Middle frontal gyrus (tissue), 1 donor: ENCODE measurements at regions not wholly inside any gene's neighbourhood (a gene's known extent, or its start where the extent isn't known, plus 50 kb on each side); places are given as distances from the start of the nearest gene placed in this dataset.
A peak's percentile ranks its signal among the peaks of the same experiment; 100 is the strongest.

Experiments used
- DNase-seq: peaks from one replicate; pipeline ENCODE4 v3.0.0-alpha.2; 2015; ENCODE audit warnings: low spot score; ENCODE audit errors: extremely low spot score

DNA sequence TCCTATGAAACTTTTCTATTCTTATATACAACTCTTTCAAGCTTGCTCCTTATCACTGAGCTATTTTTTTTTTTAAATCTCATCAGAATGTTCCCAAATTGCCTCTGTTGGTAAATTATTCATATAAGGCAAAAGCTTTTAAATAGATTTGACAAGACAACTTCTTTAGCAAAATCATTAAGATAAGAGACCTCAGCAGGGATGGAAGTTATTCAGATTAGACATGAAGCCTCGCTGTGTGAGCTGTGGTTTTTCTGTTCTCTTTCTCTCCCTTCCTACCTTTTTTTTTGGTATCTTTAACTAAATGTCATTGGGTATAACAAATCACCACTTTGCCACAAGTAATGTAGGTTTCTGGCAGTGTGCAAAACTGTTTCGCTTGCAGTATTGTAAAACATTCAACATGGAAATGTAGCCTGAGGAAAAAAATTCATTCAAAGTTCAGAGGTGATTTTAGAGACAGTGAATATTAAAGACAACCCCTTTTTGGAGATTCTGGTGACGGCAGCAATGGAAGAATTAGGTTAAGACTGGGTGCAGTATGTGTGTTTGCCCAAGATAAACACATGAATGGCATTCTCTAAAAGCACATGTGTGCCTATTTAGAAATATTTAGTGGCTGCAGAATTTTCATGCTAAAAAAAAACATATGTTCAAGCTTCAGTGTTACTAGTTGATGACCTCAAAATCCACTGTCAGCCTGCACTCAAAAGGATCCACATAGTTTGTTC is 467.1 kb downstream of the ZNF608 start:
- DNase-seq, result no peak

DNA sequence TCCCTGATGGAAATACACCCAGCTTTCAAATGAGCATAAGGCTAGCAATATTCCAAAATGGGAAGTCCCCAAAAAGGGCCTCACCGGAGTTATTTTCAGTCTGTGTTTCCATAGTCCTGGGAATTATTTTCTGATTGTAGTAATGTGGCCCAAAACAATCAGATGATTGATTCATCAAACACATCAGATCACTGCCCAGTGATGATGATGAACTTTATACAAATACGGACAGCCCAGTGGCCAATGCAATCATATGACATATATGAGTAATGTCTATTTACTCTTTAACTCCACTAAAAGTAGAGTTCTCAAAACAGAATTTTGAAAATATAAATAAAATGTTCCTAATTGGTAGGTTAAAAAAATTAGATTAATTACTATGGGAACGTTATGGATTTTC is 467.8 kb downstream of the ZNF608 start:
- DNase-seq, result no peak

DNA sequence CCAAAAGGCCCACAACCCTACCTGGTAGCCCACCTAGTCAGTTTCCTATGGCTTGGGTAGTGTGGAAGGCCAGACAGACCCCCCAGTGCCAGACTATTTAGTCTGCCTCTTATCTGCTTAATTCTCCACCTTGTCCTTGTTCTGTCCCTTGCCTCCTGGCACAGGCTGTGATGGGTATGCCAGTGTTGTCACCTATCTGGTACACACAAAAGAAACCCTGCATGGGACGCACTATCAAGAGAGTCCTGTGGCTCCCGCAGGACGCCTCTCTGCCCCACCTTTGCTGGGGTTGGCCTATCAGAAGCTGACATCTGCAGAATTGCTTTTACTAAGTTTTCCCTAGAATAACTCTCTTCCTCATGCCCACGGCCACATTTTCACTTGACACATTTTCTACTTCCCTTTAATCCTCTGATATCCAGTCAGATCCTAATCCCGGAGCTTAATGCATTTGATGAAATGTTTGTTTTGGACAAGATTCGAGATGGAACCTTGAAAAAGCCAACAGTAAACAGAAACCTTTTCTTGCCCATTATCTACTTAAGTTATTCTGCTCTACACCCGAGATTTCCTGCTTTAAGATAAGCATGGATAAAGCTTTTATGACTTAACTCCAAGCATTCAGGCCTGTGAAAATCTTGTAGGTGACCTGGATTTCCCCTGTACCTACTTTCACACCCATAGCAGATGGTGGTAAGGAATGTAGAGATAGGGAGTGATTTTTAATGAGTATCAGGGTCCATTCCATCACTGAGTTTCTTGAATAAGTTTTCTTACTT is 468.5 kb downstream of the ZNF608 start:
- no peak for DNase-seq

DNA sequence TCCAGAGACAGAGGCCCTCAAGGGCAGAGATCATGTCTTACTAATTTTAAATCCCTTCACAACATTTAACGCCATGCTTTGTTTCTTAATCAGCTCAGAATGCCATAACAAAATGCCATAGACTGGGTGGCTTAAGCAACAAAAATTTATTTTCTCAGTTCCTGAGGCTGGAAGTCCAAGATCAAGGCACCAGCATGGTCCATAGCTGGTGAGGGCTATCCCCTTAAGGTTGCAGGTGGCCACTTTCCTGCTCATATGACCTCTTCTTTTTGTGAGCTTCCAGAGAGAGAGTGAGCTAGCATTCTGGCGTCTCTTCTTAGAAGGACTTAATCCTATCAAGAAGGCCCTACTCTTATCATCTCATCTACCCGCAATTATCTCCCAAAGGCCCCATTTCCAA is 470.3 kb downstream of the ZNF608 start:
- DNase-seq, result no peak

DNA sequence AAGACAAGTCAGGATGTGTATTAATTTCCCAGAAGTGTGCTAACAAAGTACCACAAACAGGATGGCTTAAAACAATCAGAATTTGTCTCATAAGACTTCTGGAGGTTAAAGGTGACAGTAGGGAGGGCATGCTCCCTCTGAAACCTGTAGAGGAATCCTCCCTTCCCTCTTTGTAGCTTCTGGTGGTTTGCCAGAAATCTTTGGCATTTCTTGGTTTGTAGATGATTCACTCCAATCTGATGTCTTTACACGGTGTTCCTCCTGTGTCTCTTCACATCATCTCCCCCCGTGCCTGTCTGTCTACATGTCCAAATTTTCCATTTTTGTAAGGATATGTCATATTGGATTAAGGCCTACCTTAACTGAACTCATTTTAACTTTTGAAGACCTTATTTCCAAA is 471.5 kb downstream of the ZNF608 start:
- no peak for DNase-seq

DNA sequence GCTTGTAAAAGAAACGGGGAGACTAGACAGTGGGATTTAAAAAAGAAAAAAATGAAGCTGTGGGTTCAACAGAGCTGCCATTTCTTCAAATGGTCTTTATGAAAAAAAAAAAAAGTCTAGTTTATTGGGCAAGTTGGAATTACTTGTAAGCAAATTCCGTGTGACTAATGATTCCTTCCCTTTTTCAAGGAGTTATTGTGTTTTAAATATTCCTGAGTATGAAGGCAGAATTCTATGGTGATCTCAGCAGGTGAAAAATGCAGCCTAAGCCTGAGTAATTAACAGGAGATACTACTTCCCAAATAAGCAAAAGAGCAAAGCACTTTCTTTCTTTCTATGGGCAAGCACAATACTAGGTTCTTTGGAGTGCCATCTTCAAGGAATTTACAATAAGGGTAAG is 481.9 kb downstream of the ZNF608 start:
- DNase-seq, result no peak

DNA sequence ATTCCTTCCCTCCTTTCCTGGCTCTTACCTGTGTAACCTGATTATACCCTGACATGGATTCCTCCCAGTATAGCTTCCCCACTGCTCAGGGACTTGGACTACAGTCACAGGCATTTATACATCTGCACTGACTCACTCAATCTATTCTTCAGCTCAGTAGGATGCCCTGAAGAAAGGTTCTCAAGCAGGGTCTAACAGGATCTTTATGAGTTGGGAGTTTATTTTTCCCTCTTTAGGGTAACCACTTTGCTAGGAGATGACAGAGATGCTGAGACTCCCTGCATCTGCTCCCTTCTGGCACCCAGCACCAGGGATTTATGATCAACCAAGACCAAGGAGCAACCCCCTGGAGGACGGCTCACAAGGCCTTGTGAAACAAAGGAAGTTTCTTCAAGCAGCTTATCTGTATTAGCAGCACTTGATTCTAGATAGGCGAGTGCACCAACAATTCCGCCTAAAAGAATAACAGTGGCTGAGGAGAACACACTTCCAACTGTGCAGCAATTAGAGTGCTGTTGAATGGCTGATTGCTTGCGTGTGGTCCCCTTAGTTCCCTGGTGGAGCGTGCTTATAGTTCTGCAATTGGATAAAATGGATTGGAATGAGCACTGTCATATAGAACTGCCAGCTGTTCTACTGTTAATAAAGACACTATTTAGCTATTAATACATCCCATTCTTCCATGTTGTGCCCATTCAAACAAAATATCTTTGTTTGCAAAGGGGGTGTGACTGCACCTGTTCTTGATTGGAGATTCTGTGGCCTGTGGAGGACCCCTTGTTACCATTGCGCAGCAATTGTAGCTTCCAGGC is 482.6 kb downstream of the ZNF608 start:
- DNase-seq, result peak; percentile 23

DNA sequence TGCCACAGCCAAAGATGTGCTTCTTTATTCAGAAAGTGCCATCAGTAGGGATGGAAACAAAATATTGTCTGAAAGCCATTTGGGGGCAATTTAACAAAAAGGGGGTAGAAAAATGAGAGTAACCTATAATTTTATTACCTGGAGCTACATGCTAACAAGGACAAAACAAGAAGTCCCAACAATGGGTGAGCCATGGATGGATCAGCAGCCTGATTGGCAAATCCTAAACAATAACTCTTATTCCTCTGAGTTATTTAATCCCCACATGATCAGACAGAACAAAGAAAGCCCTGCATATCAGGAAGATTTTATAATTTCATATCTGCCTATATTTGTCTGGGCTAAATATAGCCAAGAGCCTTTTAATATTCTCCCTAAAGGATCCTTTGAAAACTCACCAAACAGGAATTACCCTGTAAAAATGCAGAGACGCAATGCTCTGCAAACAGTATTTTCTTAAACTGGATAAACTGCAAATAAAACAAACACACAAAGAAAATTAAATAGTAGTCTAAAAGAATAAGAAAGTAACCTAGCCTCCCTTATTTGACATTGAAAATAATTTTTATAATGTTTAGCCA is 483.4 kb downstream of the ZNF608 start:
- no peak for DNase-seq

DNA sequence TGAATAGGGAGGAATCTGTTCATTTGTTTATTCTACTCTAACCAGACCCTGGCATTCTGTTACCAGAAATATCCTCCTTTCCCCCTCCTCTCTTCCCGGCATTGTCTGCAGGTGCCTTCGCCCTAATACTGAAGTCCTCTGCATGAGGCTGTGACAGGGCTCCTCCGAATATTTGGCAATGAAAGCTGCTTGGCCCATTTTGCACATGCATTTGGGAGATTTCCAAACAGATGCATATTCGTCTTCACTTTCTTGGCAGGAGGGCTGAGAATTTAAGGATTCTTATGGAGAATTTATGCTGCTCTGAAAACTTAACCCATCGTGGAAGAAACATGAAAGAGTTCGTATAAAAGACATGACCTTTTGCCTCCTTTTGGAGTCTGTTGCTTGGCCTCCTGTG is 484.0 kb downstream of the ZNF608 start:
- peak; percentile 46 for DNase-seq

DNA sequence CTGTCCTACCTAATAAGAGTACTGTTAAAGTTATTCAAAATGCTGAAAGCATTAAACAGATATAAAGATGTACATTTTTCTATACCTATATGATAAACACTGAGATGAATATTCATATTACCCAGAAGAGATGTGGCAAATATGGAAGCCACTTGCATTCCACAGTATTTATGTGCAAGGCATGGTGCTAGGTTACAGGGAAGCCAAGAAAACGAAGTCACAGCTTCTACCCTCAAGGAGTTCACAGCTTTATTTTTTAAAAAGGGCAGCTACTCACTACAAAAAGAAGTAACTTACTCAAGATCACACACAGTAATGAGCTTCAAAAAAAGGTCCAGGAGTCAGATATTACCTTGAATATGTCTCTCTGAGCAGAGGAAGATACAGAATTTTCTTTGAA is 484.6 kb downstream of the ZNF608 start:
- no peak for DNase-seq

DNA sequence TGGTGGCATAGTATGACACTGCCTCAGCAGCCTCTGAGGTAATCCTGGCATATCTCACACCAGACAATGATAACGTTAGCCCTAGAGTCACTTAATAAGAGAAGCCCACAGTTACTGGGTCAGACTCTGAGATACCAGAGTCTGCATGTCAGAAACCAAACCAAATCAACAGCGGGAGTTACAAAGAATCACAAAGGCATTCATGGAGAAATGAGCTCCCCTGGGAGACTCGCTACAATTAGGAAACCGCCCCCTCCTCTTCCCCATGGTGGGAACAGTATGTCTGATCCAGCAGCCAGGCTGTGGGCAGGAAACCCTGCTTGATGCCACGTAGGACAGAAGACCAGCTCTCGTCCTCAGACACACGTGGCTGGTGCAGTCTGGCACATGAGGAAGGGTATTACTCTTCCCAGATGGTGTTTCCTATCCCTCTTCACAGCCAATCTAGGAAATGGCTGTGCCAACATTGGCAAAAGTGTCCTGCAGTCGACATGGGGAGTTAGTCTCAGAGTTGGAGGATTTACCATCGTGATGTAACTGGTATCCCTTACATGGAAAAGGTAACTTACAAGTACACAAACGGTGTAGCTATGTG is 485.4 kb downstream of the ZNF608 start:
- DNase-seq, result no peak

DNA sequence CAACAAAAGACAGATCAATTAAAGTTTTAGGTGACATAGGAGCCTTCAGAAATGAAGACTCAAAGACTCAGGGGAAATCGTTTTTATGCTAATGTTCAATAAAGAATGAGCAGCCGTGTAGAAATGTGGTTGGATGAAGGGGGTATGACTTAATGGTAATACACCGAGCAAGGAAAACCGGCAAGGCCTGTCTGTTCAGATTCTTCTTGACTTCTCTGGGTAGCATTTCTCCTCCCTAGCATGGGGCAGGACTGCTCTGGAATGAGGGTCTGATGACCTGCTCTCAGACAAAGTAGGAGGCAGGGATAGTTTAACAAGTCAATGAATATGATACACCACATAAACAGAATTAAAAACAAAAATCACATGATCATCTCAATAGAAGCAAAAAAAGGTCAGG is 487.4 kb downstream of the ZNF608 start:
- no peak for DNase-seq

DNA sequence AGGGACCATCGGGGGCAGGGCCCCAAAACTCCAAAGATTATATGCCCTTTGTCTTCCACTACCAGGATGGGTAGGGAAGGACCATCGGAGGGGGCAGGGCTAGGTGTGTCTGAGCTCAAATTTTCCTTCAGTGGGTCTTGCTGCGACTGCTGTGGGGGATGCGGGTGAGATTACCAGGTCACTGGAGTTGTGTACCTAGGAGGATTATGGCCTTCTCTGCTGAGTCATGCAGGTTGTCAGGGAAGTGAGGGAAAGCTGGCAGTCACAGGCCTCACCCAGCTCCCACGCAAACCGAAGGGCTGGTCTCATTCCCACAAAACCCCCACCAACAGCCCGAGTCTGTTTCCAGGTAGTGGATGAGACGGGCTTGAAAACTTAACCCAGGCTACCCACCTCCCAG is 489.4 kb downstream of the ZNF608 start:
- DNase-seq, result no peak

DNA sequence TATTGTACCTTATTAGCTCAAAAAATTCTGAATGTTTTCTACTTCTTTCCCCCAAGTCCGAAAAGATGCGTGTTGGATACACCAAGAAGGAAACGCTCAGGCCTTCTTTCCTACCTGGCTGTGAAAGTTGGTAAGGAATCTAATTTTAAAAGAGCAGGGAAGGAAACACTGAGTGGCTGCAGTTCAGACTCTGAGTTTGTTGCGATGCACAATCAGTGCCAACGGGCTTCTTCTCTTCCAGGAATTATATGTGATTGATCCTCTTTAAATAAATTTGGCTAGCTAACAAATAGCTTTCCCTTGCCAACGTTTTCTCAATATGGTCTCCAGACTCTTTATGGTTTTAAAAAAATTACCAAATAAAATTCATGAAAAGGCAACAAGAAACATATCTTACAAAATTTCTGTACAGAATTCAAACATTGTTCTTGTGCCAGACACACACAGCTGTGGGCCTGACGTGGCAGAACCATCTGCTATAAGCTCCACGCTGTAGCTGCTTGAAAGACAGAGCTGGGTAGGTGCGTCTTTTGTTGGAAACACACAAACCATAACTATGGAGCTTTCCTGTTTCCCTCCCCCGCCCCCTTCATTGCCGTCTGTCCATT is 493.1 kb downstream of the ZNF608 start:
- DNase-seq, result peak; percentile 72

DNA sequence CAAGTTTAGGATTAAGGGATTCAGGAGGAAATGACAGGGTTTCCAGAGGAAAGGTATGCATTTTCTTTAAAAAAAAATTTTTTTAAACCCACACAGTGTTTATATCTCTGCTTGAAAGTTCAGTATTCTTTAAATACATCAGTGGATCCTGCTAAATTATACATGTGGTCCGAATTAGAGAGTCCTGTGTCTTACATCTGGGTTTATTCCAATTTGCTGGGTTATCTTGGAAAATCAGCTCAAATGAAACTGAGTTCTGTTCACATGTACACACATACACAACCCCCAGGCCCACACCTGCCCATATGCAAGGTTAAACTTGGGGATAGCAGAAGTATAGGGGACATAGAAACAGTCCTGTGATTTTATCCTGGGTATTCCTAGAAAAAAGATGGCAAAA is 493.7 kb downstream of the ZNF608 start:
- DNase-seq, result no peak

DNA sequence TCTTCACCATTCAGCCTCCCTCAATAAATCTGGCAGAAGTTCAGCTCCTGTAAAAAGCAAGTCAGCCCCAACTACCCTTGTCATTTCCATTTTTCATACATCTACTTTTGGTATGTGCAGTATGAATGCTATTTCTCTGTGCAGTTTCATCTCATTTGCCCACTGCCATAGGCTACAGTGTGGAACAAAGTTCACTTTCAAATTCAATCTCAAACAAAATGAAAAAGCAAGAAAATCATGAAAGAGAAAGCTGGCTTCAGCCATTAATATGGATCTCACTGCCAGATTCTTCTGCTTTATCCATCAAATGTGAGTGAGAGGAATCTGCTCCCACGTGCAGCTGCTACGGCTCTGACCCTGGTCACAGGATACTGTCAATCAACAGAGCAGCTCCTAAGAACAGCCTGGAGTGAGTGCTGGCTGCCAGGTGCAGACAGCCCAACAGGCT is 494.2 kb downstream of the ZNF608 start:
- no peak for DNase-seq

DNA sequence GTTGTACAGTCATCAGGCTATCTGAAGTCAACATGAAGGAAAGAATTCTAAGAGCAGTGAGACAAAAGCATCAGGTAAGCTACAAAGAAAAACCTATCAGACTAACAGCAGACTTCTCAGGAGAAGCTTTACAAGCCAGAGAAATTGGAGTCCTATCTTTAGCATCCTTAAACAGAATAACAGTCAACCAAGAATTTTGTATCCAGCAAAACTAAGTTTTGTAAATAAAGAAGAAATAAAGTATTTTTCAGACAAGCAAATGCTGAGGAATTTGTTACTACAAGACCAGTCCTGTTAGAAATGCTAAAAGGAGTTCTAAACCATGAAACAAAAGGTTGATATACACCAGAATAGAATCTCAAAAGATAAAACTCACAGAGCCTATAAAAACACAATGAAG is 501.2 kb downstream of the ZNF608 start:
- no peak for DNase-seq

DNA sequence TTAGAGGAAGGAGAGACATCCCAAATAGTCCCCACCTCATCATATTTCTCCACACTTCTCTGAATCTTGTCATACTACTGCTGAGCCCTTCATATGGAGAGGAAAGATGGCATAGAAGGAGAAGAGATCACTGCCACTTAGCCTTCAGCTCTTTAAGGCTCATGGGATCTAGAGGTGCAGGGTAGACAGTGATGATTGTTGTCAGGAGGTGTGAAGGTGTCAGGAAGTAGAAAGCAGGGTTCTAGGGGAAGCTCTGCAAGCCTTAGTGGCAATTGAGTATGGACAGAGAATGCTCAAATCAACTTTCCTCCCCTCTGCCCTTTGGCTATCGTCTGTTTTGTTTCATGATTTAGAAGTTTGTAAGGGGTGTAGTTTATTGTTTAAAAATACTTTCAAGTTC is 505.7 kb downstream of the ZNF608 start:
- no peak for DNase-seq

DNA sequence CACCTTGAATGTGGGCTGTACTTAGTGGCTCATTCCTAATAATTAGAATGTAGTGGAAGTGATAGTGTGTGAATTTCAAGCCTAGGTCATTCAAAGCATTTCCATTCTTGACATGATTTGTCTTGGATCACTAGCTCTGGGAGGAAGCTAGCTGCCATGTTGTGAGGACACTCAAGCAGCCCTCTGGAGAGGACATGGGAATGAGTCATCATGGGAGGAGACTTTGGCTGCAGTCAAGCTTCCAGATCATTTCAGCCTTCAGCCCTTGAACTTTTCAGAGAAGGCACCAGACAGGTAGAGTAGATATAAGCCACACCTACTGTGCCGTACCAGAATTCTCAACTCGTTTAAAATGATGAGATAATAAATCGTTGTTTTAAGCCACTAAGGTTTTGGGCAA is 506.9 kb downstream of the ZNF608 start:
- no peak for DNase-seq

DNA sequence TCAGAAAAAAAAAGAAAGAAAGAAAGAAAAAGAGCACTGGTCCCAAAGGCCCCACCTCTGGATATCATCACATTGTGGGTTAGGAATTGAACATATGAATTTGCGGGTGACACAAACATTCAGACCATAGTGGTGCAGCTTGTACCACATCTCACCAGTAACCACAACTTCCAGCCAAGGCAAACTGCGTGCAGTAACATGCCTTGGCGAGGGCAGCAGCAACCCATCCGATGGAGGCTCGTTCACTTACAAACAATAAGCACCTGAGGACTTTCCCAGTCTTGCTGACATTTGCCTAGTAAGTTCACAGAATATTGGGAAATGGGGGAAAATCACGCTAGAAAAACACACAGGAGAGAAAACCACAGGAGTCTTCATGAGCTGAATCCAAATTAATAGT is 508.1 kb downstream of the ZNF608 start:
- no peak for DNase-seq

DNA sequence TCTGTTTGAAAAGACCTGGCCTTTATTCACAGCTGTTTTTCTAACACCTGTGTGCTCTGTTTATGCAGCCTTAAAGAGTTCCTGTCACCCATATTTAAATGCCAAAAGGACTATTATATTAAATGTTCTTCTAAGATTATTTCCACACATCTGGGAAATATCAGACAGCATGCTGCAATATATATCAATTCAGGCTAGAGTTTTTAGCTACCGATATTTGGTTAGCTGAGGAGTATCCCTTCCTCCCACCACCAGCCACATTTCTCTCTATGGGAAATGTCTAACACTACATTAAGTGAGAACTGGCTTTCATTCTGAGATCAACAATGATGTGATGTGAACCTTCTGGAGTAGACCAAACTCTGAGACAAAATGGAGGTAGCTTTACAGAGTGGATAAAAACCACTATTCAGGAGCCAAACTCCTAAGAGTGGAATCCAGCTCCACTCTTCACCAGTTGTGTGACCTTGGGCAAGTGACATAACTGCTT is 509.2 kb downstream of the ZNF608 start:
- DNase-seq, result no peak
